GM10266 (cell line): ENCODE measurements at regions not wholly inside any gene's neighbourhood (a gene's known extent, or its start where the extent isn't known, plus 50 kb on each side); places are given as distances from the start of the nearest gene placed in this dataset.
"Not testable (repeated sequence)": the region's sequence is repeated elsewhere in the genome, so short reads cannot be mapped to it uniquely, and the experiment has no call there.

Experiments used
- DNase-seq: peaks from one replicate; pipeline ENCODE4 v3.0.0; 2012; ENCODE audit errors: extremely low spot score
- CTCF ChIP-seq: IDR thresholded peaks from 2 replicates; pipeline ENCODE4 v1.5.1; 2012; ENCODE audit warnings: mild to moderate bottlenecking, low read depth; ENCODE audit not compliant: control insufficient read depth, insufficient read depth; ENCODE audit errors: missing control alignments

- no peak for DNase-seq
- no peak for TF ChIP-seq CTCF
Observed at GRCh38 chr1:198947456-198947855, 308.6 kb downstream of the PTPRC start.

GRCh38 chr1:198948895-198949659 lies 310.2 kb downstream of the PTPRC start:
- no peak for TF ChIP-seq CTCF
- DNase-seq = no peak

- no peak for TF ChIP-seq CTCF
- no peak for DNase-seq
Observed at GRCh38 chr1:198950036-198950435, 311.2 kb downstream of the PTPRC start.

GRCh38 chr1:198955085-198955484 lies 316.2 kb downstream of the PTPRC start:
- TF ChIP-seq CTCF = no peak

GRCh38 chr1:198957044-198957443 lies 318.2 kb downstream of the PTPRC start:
- no peak for TF ChIP-seq CTCF

More at GRCh38 chr1:198955085-198955484, 316.2 kb downstream of the PTPRC start:
- no peak for DNase-seq

GRCh38 chr1:198959032-198959431 lies 320.2 kb downstream of the PTPRC start:
- no peak for DNase-seq
- TF ChIP-seq CTCF = no peak

More at GRCh38 chr1:198957044-198957443, 318.2 kb downstream of the PTPRC start:
- DNase-seq = no peak

GRCh38 chr1:198959676-198960075 lies 320.8 kb downstream of the PTPRC start:
- DNase-seq = no peak
- no peak for TF ChIP-seq CTCF

- DNase-seq = not testable (repeated sequence)
Observed at GRCh38 chr1:198963796-198964195, 325.0 kb downstream of the PTPRC start.
